ENCODE measurements at regions not wholly inside any gene's neighbourhood (a gene's known extent, or its start where the extent isn't known, plus 50 kb on each side); places are given as distances from the start of the nearest gene placed in this dataset.
"Not testable (repeated sequence)": the region's sequence is repeated elsewhere in the genome, so short reads cannot be mapped to it uniquely, and the experiment has no call there.

DNA sequence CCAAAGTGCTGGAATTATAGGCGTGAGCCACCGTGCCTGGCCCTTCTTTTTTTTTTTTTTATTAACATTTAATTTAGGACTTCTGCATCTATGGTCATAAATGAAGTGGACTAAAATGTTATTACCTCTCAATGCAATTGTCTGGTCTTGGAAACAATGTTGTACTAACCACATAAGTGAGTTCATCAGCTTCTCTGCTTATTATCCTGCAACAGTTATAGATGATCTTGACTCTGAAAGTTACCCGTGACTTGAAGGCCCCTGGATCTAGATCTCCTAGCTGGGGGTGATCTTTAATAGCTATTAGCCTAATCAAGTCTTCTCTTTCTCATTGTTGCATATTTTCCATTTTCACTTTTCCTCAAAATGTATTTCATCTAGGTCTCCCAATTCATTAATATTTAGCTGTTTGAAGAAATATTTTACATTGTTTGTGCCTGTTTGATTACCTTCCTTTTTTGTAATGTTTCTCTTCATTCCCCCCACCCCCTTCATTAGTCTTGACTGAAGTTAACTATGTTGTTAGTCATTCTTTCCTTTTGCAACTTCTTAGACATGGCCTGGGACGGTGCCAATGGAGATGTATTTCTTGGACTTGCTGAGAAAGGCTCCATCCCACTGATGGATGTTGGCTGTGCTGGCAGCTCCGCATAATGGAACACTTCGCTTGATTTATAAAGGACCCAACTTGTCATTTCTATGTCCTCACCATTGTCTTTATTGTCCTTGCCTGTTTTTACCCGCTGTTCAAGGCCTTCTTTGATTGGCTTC, 141.6 kb upstream of the RIOK3 start:
- peak in 1 of 2 donors; percentile 93 for DNase-seq (ENCODE audit: low read depth in 2 of 2)

DNA sequence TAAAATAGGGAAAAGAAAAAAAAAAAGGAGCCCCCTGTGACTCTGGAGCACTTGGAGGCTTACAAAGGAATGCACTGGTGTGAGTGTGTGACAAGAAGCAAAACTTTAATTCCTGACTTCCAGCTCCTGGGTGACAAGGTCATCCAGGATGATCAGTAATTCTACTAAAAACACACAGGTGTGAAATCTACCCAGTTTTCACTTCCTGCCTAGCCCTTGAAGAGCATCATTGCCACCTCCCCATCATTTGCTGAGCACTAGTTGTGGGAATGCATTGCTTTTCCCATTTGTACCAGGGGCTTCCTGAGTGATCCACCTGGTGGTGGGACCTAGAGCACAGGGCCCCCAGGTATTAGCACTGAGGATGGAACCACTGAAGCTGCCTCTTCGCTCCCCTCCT, 139.7 kb upstream of the RIOK3 start:
- DNase-seq (ENCODE audit: low read depth in 2 of 2): no peak

DNA sequence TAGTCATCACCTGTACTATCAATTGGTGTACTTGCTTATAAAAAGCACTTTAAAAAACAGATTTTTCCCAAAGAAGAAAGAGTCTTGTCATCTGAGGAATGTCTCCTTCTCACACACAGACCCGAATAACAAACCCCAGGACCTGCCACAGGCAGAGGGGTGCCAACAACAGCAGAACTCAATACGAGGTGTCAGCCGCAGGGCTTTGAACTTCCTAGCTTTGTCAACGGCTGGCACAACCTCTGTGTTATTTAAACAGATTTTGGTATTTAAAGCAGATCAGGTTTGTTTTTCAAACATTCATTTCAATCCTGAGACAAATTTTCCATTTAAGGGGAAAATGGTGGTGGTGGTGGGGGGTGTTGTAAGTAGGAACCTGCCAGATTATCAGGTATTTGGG, 138.4 kb upstream of the RIOK3 start:
- peak in 1 of 2 donors; percentile 36 for DNase-seq (ENCODE audit: low read depth in 2 of 2)

DNA sequence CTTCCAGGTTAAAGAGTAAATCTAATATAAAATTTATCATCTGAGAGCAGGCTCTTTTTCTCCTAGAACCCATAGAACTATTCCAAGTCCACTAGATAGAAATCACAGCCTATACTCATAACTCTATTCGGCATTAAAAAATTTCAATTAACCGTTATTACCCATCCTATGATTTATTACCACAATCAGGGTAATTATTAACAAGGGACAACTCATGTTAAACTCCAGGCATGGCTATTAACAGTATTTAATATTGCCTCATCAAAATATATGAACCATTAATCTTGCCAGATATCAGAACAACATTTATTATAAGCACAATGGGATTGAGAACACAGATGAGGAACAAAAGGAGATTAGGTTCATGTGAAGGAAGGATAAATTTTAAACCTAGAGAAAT, 136.8 kb upstream of the RIOK3 start:
- DNase-seq (ENCODE audit: low read depth in 2 of 2): no peak

DNA sequence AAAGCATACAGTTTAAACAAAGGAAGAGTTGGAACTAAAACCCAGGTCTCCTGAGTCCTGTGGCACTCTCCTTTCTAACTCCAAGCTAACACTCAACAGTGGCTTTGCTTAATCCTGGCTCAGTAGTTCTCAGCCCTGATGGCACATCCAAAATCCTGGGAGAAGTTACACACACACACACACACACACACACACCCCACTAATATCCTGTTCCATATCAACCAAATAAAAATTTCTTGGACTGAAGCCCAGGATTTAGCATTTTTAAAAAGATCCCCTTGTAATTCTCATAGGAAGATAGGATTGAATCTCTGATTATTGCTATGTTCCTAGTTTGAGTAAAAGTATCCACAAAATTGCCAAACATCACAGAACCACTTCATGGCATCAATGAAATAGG, 136.1 kb upstream of the RIOK3 start:
- DNase-seq (ENCODE audit: low read depth in 2 of 2): no peak

DNA sequence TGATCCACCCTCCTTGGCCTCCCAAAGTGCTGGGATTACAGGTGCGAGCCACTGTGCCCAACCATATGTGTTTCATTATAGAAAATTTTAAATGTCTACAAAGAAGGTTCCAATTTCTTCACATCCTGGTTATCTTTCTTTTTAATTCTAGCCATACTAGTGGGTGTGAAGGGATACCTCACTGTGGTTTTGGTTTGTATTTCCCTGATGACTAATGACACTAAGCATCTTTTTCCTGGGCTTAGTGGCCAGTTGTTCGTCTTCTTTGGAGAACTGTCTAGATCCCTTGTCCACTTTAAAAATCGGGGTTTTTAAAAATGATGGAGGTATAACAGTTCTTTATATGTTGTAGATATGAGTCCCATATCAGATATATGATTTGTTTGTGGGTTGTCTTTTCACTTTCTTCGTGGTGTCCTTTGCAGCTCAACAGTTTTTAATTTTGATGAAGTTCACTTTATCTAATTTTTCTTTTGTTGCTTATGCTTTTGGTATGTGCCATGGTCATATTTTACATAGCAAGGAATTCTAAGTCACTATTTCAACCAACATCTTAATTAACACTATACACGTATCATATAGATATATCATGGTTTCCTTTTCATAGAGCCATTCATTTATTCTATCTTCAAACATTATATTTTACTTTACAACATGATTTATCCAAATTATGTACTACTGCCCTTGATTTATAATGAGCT, 135.0 kb upstream of the RIOK3 start:
- DNase-seq (ENCODE audit: low read depth in 2 of 2): no peak

DNA sequence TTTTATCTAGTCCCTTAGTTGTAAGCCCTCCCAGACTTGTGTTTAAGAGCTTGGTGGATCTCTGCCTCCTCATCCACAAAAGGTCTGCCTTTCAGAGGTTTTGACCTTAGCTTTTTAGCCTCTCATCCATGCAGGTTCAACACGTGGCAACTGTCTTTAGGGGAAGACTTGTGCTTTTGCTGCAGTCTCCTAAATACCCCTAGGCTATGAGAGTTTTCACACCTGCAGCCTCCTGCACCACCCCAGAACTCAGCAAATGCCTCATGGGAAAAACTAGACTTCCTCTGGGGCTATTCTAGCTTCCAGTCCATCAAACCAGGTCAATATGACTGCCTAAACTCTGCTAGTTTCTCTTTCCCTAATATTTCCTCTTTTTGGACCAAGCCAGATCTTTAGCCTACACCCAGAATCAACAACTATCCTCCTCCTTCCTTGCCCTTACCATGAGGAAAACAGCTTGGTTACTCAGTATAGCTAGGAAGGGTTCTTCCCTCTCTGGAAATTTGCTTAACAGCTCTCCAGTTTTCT, 132.3 kb upstream of the RIOK3 start:
- DNase-seq (ENCODE audit: low read depth in 2 of 2): no peak

DNA sequence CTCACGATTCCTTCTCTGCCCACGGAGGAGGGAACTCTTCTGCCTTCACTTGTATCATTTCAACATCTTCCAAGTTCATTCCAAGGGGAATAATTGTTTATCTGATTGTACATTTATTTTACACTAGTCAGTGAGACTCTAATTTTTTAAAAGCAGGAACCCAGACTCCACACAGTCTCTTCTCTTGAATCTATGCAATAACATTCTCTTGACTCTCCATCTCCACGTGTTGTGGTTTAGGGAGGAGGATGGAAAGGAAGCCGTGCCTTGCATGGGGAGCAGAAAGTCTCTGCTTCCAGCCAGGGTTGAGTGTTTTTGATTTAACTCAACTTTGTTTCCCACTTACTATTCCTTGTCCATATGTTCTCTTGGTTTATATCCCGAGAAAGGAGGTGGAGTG, 131.1 kb upstream of the RIOK3 start:
- DNase-seq (ENCODE audit: low read depth in 2 of 2): no peak

DNA sequence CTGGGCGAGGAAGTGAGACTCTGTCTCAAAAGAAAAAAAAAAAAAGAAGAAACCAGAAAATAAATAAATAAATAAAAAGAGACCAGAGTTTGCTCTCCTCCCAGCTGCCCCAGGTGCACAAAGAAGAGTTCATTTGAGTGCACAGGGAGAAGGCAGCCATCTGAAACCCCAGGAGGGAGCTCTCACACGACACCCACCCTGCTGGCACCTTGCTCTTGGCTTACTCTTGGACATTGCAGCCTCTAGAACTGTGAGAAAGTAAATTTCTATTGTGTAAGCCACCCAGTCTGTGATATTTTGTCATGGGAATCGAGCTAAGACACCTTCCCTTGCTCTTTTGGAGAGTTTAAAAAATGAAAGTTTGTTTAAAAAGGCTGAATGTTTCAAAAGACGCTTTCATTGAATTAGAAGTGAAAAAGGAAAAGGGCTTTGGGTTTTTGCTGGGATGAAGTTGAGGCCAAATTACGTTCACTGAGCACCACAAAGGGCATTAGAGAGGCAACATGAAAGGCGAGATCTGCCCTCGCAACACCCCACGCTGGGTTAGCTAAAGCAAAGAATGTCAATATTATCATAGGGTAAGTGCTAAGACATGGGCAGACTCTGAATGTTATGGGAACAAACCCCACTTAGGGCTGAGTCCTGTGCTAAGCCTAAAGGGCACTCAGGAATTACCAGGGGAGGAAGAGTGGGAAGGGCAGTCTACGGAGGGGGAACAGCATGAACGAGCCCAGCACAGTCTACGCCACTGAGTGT, 128.9 kb upstream of the RIOK3 start:
- no peak for DNase-seq (ENCODE audit: low read depth in 2 of 2)

DNA sequence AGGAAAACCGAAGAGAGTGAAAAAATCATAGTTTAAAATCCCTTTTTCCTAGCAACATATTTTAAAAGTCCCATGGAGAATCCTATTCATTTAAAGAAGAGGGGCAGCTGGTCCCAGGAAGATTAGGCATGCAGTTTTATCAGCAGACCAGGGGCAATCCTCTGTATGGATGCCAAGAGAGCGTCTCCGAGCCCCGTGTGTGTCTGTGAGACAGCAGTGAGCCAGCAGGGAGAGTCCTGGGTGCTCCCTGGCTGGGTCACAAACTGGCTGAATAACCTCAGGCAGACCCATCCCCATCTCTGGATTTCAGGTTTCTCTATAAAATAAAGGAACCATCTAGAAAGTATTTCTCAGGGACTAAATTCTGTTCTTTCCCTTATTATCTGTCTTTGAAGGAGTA, 128.2 kb upstream of the RIOK3 start:
- no peak for DNase-seq (ENCODE audit: low read depth in 2 of 2)

DNA sequence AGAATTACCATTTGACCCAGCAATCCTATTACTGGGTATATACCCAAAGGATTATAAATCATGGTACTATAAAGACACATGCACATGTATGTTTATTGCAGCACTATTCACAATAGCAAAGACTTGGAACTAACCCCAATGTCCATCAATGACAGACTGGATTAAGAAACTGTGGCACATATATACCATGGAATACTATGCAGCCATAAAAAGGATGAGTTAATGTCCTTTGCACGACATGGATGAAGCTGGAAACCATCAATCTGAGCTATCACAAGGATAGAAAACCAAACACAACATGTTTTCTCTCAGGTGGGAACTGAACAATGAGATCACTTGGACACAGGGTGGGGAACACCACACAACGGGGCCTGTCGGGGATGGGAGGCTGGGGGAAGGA, 123.4 kb upstream of the RIOK3 start:
- DNase-seq (ENCODE audit: low read depth in 2 of 2): not testable (repeated sequence)

DNA sequence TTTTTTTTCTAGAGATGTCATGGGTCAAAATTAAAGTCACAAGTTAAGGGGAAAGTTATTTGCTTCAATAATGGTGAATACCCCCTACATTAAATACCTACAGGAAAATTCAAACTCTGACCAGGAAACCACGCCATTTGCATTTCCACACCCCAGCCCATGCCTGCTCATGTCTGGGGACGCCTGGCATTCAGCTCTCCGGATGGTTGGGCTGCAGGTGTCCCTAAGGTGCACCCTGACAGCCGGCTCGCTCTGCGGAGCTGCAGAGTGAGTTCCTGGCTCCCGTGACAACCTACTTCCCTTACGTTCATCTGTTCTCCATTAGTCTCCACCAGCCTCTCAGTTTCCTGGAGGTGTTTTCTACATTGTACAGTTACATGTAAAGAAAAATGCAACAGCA, 122.7 kb upstream of the RIOK3 start:
- DNase-seq (ENCODE audit: low read depth in 2 of 2): no peak

DNA sequence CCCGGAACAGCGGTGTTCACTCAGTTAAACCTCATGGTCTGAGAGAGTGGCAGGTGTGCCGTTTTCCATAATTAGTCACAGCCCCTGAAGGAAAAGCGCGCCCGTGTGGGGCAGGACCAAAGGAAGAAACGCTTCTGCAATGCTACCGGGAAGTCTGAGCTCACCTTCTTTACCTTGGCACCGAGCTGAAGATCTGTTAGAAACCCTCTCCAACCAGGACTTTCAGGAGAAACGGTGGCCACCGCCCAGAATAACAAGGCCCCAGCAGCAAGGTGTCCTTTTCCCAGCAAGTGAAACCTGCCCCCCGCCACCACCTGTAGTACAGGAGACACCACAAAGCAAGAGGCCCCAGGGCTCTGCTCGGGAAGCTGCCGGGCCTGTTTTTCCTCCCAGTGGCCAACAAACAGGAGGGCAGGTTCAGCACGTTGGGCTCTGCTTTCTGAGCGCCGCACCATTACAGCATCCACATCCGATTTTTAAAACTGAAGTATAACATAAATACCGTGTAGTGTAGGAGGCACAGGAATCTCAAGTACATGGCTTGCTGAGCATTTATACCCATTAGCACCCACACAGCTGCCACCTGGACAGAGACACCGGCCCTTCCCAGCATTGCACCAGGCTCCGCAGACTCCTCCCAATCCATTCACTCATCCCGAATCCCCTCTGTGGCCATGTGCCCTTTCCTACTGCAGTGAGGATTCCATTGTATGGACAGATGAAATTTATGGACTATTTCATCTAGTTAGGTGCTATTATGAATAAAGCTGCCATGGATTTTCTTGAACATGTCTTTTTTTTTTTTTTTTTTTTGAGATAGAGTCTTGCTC, 121.8 kb upstream of the RIOK3 start:
- no peak for DNase-seq (ENCODE audit: low read depth in 2 of 2)

DNA sequence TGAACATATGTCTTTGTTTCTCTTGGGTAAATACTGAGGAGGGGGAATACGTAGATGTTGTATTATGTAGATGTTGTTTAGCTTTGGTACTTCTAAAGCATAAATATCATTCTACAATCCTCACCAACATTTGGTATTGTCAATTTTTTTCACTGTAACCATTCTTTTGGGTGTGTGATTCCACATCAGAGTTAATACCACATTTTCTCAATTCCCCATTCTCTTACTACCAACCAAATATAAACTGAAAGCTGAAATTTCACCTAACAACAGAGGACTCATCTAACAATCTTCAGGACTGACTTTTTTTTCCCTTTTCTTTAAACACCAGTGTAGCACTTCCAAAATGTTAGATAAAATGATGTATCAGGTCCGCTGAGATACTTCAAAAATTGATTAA, 120.7 kb upstream of the RIOK3 start:
- no peak for DNase-seq (ENCODE audit: low read depth in 2 of 2)

DNA sequence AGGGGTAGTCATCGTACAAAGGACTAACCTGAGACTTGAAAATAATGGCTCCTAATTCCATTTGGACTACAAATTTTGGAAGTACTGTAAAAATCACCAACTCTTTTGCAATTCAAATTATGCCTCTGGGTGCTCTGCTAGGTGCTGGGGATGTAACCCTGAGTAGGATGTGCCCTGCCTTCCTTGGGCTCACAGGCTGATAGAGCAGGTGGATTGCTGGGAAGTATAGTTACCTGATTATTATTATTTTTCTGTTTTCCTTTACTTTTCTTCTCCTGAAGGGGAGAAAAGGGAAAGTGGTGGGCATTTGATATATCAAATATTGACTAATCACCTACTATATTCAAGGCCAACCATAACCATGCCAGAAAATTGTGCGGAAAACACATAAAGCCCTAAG, 119.3 kb upstream of the RIOK3 start:
- DNase-seq (ENCODE audit: low read depth in 2 of 2): no peak

DNA sequence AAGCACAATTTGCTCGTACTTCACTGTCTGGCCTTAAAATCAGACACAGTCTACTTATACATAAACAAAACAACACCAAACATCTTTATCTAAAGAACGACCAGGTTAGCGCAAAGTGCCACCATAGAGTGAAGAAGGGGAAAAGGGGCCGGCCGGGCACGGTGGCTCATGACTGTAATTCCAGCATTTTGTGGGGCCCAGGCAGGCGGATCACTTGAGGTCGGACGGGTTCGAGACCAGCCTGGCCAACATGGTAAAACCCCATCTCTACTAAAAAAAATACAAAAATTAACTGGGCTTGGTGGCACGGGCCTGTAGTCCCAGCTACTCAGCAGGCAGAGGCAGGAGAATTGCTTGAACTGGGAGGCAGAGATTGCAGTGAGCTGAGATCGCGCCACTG, 118.5 kb upstream of the RIOK3 start:
- no peak for DNase-seq (ENCODE audit: low read depth in 2 of 2)

DNA sequence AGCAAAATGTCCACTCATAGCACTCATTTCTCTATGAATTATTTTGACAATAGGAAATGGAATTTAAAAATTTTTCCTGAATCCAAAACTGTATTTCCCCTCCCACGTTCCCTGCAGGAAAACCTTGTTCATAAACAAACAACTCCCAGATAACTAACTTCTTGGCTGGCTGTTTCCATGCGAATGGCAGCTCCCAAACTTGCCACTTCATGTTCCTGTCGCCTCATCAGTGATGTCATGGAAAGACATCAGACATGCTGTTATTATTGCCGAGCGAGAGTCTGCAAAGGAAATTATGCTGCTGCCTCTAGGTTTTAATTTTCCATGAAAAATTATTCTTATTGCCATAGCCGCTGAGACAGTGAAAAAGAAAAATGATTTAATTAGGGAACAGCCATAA, 117.0 kb upstream of the RIOK3 start:
- DNase-seq (ENCODE audit: low read depth in 2 of 2): peak; percentile 96 to 98

DNA sequence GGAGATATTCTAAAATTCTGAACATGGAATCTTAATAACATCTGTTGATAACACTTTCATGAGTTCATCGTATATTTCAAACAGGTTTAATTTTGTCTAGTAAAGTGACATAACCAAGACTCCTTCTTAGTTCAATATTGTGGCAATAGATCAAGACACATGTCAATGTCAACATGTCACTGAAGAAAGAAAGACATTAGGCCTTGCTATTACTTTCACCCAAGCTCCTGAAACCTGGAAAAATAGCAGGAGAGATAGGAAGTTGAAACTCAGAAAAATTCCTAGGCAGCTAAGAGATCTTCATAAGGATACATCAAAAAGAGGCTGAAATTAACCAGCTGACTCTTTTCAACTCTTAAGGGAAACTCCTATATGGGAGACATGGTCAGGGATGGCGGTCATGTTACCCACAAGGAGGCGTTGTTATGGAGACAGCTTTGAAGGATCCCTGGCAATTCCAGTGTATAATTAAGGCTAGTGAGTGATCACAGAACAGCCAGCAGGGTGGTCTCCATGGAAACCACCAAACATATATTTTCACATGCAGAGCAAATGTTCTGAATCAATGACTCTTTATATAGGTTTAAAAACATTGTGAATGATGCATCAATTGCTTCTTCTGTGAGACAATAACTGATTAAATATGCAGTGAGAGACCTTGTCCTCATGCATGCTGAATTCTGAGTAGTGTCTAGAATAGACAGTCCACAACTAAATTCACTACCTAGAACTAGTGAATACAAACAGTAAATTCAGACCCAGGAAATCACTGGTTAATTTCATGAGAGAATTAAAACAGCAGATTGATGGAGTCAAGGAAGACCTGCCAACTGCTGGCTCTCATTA, 115.3 kb upstream of the RIOK3 start:
- DNase-seq (ENCODE audit: low read depth in 2 of 2): peak in 1 of 2 donors; percentile 72

DNA sequence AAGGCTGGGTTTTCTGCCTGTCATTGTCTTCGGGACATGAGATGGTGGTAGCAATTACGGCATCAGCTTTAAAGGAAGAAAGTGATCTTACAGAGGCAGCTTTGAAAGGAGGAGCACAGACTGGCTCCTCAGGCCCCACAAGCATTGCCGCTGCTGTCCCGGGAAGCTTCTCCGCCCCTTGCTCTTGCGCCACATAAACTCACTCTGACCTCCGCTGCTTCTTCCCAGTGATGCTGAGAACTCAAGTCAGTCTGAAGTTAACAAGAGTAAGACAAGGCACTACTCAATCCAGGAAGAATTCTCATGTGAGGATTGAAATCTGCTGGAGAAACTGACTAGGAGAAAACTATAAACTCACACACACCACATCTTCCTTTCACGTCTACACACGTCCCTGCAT, 112.4 kb upstream of the RIOK3 start:
- DNase-seq (ENCODE audit: low read depth in 2 of 2): no peak

DNA sequence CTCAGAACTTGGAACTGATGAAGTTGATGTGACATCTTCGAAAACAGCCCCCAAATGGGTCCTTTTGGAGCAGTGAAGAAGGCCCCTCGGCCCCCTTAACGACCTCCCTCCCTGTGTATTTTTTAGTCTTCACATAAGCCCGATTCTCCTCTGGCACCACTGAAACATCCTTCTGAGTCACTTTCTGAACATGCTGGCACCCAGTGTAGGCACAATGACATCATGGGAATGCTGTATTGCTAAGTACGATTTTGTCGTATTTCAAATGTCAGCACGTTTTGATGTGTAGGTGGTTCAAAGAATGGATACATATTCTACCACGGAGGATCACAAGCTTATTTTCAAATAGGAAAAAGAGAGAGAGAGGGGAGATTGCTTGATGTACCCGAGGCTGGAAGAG, 111.7 kb upstream of the RIOK3 start:
- DNase-seq (ENCODE audit: low read depth in 2 of 2): no peak

DNA sequence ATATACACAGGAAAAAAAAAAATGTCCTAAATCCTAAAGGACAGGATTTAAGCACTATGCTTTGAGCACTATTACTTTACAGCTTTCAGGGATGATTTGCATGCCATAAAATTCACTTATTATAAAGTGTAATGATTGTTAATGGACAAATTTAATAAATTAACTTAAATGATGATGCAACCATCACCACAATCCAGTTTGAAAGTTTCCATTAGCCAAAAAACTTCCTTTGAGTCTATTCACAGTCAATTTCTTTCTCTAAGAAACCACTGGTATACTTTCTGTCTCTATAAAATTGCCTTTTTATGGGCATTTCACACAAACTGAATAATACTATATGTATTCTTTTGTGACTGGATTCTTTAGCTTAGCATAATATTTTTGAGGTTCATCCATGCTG, 111.1 kb upstream of the RIOK3 start:
- DNase-seq (ENCODE audit: low read depth in 2 of 2): no peak
